B cell (primary cell): ENCODE measurements at regions not wholly inside any gene's neighbourhood (a gene's known extent, or its start where the extent isn't known, plus 50 kb on each side); places are given as distances from the start of the nearest gene placed in this dataset.

Experiments
- EZH2 ChIP-seq: IDR thresholded peaks from 2 replicates; pipeline ENCODE4 v1.6.1; 2012; ENCODE audit warnings: borderline replicate concordance, low read depth, mild to moderate bottlenecking, moderate library complexity, low read length; ENCODE audit not compliant: insufficient read depth, poor library complexity, severe bottlenecking
- TF ChIP-seq, protein P1 (sequence below): fragments of 200-600 bp; IDR thresholded peaks from one replicate; pipeline ENCODE4 v1.8.0; 2022; ENCODE audit warnings: antibody characterized with exemption, mild to moderate bottlenecking

GRCh38 chr15:81433462-81433861, 59.4 kb upstream of the TMC3 start:
- TF ChIP-seq, protein P1, sequence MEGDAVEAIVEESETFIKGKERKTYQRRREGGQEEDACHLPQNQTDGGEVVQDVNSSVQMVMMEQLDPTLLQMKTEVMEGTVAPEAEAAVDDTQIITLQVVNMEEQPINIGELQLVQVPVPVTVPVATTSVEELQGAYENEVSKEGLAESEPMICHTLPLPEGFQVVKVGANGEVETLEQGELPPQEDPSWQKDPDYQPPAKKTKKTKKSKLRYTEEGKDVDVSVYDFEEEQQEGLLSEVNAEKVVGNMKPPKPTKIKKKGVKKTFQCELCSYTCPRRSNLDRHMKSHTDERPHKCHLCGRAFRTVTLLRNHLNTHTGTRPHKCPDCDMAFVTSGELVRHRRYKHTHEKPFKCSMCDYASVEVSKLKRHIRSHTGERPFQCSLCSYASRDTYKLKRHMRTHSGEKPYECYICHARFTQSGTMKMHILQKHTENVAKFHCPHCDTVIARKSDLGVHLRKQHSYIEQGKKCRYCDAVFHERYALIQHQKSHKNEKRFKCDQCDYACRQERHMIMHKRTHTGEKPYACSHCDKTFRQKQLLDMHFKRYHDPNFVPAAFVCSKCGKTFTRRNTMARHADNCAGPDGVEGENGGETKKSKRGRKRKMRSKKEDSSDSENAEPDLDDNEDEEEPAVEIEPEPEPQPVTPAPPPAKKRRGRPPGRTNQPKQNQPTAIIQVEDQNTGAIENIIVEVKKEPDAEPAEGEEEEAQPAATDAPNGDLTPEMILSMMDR: no peak
- no peak for TF ChIP-seq EZH2
